ENCODE measurements at regions not wholly inside any gene's neighbourhood (a gene's known extent, or its start where the extent isn't known, plus 50 kb on each side); places are given as distances from the start of the nearest gene placed in this dataset.

DNA sequence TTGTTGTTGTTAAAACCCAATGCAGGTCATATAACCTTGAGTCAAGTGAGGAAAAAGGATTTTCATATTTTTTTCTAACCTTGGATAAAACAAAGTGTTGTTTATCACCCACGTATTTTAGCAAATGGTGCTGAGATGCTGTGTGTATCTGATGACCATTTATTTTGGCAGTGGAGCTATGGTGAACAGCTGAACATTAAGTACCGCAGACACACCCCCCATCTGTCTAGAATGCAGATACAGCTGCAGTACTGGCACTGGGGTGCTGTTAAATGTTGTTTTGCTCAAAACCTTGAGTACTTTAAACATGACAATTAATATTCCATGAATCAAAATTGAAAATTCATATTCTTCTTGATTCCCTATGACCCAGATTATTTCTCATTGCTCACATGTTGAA, 773.3 kb upstream of the SLC39A10 start:
- TF ChIP-seq CTCF (IDR thresholded peaks at IDR 0.05; ENCODE audit: extremely low read depth in 1 of 2, insufficient read depth in 1 of 2, low read depth in 1 of 2, low read length in 2 of 2) (no peak), POLR2A (IDR thresholded peaks at IDR 0.05; ENCODE audit: low read depth, low read length) (no peak), POLR2AphosphoS5 (IDR thresholded peaks at IDR 0.05; ENCODE audit: insufficient read depth, low read depth, low read length) (no peak), EZH2 (IDR thresholded peaks at IDR 0.05; ENCODE audit: borderline replicate concordance, low read depth, low read length, severe bottlenecking) (no peak), JUN (IDR thresholded peaks at IDR 0.05; ENCODE audit: borderline replicate concordance, insufficient read depth, insufficient read length, low read depth) (no peak), GATA2 (IDR thresholded peaks at IDR 0.05; ENCODE audit: insufficient read depth, insufficient read length, low read depth, low read length) (no peak), FOS (IDR thresholded peaks at IDR 0.05; ENCODE audit: borderline replicate concordance, insufficient read depth, low read length) (no peak), MYC (IDR thresholded peaks at IDR 0.05; ENCODE audit: low read depth, low read length) (no peak), MAX (IDR thresholded peaks at IDR 0.05; ENCODE audit: insufficient read depth, insufficient read length) (no peak)

Data from endothelial cell of umbilical vein (primary cell).